SH-SY5Y (cell line): ENCODE measurements at regions not wholly inside any gene's neighbourhood (a gene's known extent, or its start where the extent isn't known, plus 50 kb on each side); places are given as distances from the start of the nearest gene placed in this dataset.

Experiments used
- GATA2 ChIP-seq: IDR thresholded peaks from 2 replicates; pipeline ENCODE4 v1.6.1; 2011; ENCODE audit warnings: mild to moderate bottlenecking, low read depth, low read length
- GATA3 ChIP-seq: IDR thresholded peaks from 2 replicates; pipeline ENCODE4 v1.6.1; 2011; ENCODE audit warnings: low read depth, mild to moderate bottlenecking, low read length, moderate library complexity

- TF ChIP-seq GATA3 (no peak), GATA2 (no peak)
These were observed 141.5 kb upstream of the PDE10A start for GRCh38 chr6:165804331-165805066.
